ENCODE measurements at regions not wholly inside any gene's neighbourhood (a gene's known extent, or its start where the extent isn't known, plus 50 kb on each side); places are given as distances from the start of the nearest gene placed in this dataset.

GRCh38 chr12:24721191-24721590, 227.7 kb downstream of the BCAT1 start:
- no peak for DNase-seq

- DNase-seq = no peak
Measured at GRCh38 chr12:24719293-24719721, 229.6 kb downstream of the BCAT1 start.

GRCh38 chr12:24718617-24719016, 230.3 kb downstream of the BCAT1 start:
- no peak for DNase-seq

- no peak for DNase-seq
Measured at GRCh38 chr12:24714237-24714636, 234.7 kb downstream of the BCAT1 start.

- DNase-seq = no peak
Measured at GRCh38 chr12:24711056-24712008, 237.6 kb downstream of the BCAT1 start.

- no peak for DNase-seq
Measured at GRCh38 chr12:24709216-24709615, 239.7 kb downstream of the BCAT1 start.

- DNase-seq = no peak
Measured at GRCh38 chr12:24708718-24709117, 240.2 kb downstream of the BCAT1 start.

- DNase-seq = no peak
Measured at GRCh38 chr12:24708043-24708442, 240.9 kb downstream of the BCAT1 start.

GRCh38 chr12:24707334-24707733, 241.6 kb downstream of the BCAT1 start:
- DNase-seq = no peak

GRCh38 chr12:24705741-24706358, 243.1 kb downstream of the BCAT1 start:
- DNase-seq = no peak

- no peak for DNase-seq
Measured at GRCh38 chr12:24705216-24705615, 243.7 kb downstream of the BCAT1 start.

GRCh38 chr12:24701343-24701742, 247.6 kb downstream of the BCAT1 start:
- DNase-seq = no peak

GRCh38 chr12:24698972-24699371, 249.9 kb downstream of the BCAT1 start:
- no peak for DNase-seq

GRCh38 chr12:24697769-24698168, 251.1 kb downstream of the BCAT1 start:
- no peak for DNase-seq

GRCh38 chr12:24697295-24697694, 251.6 kb downstream of the BCAT1 start:
- DNase-seq = no peak

- DNase-seq = no peak
Measured at GRCh38 chr12:24696800-24697199, 252.1 kb downstream of the BCAT1 start.

- no peak for DNase-seq
Measured at GRCh38 chr12:24695657-24696329, 253.1 kb downstream of the BCAT1 start.

GRCh38 chr12:24695103-24695502, 253.8 kb downstream of the BCAT1 start:
- no peak for DNase-seq

- DNase-seq = peak; percentile 4 to 19
Measured at GRCh38 chr12:24688601-24689000, 260.3 kb downstream of the BCAT1 start.

GRCh38 chr12:24681570-24681969, 267.3 kb downstream of the BCAT1 start:
- DNase-seq = no peak

- DNase-seq = no peak
Measured at GRCh38 chr12:24679126-24679525, 269.8 kb downstream of the BCAT1 start.

- DNase-seq = no peak
Measured at GRCh38 chr12:24678436-24678835, 270.5 kb downstream of the BCAT1 start.

- no peak for DNase-seq
Measured at GRCh38 chr12:24668563-24668962, 280.3 kb downstream of the BCAT1 start.

All from NCI-H2081 (cell line).